ENCODE measurements at regions not wholly inside any gene's neighbourhood (a gene's known extent, or its start where the extent isn't known, plus 50 kb on each side); places are given as distances from the start of the nearest gene placed in this dataset.

DNA sequence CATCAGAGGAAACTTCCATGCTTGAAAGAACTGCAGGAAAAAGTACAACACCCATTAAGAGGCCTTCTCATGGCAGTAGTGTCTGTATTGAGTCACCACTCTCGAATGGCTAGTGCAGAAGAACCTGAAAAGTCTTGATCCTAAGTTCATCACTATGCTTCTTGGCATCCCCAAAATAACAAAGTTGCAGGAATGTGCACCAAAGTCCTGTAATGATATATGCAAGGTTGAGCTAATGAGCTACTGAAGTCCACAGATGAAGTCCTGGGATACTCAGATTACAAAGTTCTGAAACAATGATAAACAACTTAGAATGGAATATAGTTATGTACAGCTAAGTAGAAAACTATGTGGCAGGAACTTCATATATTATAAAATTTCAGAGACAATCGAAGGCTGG is 545.4 kb downstream of the FOXG1 start:
- Histone ChIP-seq H2AFZ (ENCODE audit: low read depth) (no peak overlapping the region), H3K79me2 (ENCODE audit: insufficient read depth, low read depth) (no peaks in the 10 kb centered on the region), H3K4me1 (ENCODE audit: low read depth, poor library complexity, severe bottlenecking) (no peaks in the 10 kb centered on the region), H3K27ac (no peak overlapping the region), H3K9ac (no peak overlapping the region), H3K36me3 (ENCODE audit: insufficient read depth) (no peaks in the 10 kb centered on the region), H3K4me2 (no peak overlapping the region), H4K20me1 (ENCODE audit: insufficient read depth) (no peaks in the 10 kb centered on the region), H3K4me3 (IDR thresholded peaks at IDR 0.05; ENCODE audit: insufficient read depth, low read depth, low read length) (no peak overlapping the region), H3K27me3 (ENCODE audit: insufficient read depth, low read depth) (no peaks in the 10 kb centered on the region)
- TF ChIP-seq, protein P1, sequence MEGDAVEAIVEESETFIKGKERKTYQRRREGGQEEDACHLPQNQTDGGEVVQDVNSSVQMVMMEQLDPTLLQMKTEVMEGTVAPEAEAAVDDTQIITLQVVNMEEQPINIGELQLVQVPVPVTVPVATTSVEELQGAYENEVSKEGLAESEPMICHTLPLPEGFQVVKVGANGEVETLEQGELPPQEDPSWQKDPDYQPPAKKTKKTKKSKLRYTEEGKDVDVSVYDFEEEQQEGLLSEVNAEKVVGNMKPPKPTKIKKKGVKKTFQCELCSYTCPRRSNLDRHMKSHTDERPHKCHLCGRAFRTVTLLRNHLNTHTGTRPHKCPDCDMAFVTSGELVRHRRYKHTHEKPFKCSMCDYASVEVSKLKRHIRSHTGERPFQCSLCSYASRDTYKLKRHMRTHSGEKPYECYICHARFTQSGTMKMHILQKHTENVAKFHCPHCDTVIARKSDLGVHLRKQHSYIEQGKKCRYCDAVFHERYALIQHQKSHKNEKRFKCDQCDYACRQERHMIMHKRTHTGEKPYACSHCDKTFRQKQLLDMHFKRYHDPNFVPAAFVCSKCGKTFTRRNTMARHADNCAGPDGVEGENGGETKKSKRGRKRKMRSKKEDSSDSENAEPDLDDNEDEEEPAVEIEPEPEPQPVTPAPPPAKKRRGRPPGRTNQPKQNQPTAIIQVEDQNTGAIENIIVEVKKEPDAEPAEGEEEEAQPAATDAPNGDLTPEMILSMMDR (conservative IDR thresholded peaks at IDR 0.05; ENCODE audit: low read depth, low read length), result no peak

DNA sequence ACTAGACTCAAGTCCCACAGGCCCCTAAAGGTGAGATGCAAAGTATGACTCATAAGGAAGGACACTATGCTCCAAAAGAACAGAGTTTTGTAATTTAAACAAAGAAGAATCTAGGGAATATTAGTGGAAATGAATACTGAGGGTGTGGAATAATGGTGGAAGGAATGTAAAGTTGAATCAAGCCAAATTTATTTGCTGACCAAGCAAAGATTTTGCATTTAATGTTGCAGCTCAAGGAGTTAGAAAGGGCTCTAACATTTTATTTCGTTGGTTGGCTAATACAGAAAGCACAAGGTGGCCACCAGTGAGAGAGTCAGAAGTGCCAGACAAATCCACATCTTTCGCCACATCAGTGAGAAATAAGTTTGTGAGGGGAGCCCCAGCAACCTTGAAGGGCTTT is 550.3 kb downstream of the FOXG1 start:
- TF ChIP-seq, protein P1 (conservative IDR thresholded peaks at IDR 0.05; ENCODE audit: low read depth, low read length), result no peak
- H3K4me3 ChIP-seq (IDR thresholded peaks at IDR 0.05; ENCODE audit: insufficient read depth, low read depth, low read length), result no peak overlapping the region
- H3K4me2 ChIP-seq, result no peak overlapping the region
- no peaks in the 10 kb centered on the region for H3K36me3 ChIP-seq (ENCODE audit: insufficient read depth)
- no peaks in the 10 kb centered on the region for H3K27me3 ChIP-seq (ENCODE audit: insufficient read depth, low read depth)
- no peak overlapping the region for H3K9ac ChIP-seq
- H3K4me1 ChIP-seq (ENCODE audit: low read depth, poor library complexity, severe bottlenecking), result no peaks in the 10 kb centered on the region
- no peak overlapping the region for H2AFZ ChIP-seq (ENCODE audit: low read depth)
- no peaks in the 10 kb centered on the region for H3K79me2 ChIP-seq (ENCODE audit: insufficient read depth, low read depth)
- H3K27ac ChIP-seq, result no peak overlapping the region
- H4K20me1 ChIP-seq (ENCODE audit: insufficient read depth), result no peaks in the 10 kb centered on the region

DNA sequence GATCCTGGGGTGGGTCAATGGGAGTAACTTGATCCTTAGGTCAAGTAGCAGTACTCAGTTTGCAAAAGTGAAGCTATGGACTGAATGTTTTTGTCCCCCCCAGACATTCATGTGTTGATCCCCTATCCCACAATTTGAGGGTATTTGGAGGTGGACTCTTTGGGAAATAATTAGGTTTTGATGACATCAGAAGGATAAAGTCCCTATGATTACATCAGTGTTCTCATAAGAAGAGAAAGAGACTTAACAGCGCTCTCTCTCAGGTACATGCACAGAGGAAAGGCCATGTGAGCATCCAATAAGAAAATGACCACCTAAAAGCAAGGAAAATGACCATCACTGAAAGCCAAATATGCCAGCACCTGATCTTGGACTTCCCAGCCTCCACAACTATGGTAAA is 550.8 kb downstream of the FOXG1 start:
- H3K36me3 ChIP-seq (ENCODE audit: insufficient read depth), result no peaks in the 10 kb centered on the region
- TF ChIP-seq, protein P1 (conservative IDR thresholded peaks at IDR 0.05; ENCODE audit: low read depth, low read length), result no peak
- H3K27ac ChIP-seq, result no peak overlapping the region
- H3K4me2 ChIP-seq, result no peak overlapping the region
- H4K20me1 ChIP-seq (ENCODE audit: insufficient read depth), result no peaks in the 10 kb centered on the region
- no peak overlapping the region for H3K4me3 ChIP-seq (IDR thresholded peaks at IDR 0.05; ENCODE audit: insufficient read depth, low read depth, low read length)
- no peaks in the 10 kb centered on the region for H3K79me2 ChIP-seq (ENCODE audit: insufficient read depth, low read depth)
- H2AFZ ChIP-seq (ENCODE audit: low read depth), result no peak overlapping the region
- no peak overlapping the region for H3K9ac ChIP-seq
- H3K4me1 ChIP-seq (ENCODE audit: low read depth, poor library complexity, severe bottlenecking), result no peaks in the 10 kb centered on the region
- no peaks in the 10 kb centered on the region for H3K27me3 ChIP-seq (ENCODE audit: insufficient read depth, low read depth)

DNA sequence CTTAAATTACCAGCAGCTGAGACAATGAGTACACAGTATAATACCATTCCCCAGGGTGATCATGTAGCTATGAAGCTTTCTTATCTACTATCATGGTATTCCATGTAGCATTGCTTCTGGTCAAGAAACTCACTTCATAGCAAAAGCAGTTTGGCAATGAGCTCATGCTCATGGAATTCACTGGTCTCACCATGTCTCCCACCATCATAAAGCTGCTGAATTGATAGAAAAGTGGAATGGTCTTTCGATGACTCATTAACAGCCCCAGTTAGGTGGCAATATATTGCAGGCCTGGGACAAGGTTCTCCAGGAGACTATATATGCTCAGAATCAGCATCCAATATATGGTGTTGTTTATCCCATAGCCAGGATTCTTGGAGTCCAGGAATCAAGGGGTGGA is 553.7 kb downstream of the FOXG1 start:
- Histone ChIP-seq H3K4me1 (ENCODE audit: low read depth, poor library complexity, severe bottlenecking) (no peaks in the 10 kb centered on the region), H3K36me3 (ENCODE audit: insufficient read depth) (no peaks in the 10 kb centered on the region), H2AFZ (ENCODE audit: low read depth) (no peak overlapping the region), H3K9ac (no peak overlapping the region), H3K4me2 (no peak overlapping the region), H3K27ac (no peak overlapping the region), H4K20me1 (ENCODE audit: insufficient read depth) (no peaks in the 10 kb centered on the region), H3K4me3 (IDR thresholded peaks at IDR 0.05; ENCODE audit: insufficient read depth, low read depth, low read length) (no peak overlapping the region), H3K79me2 (ENCODE audit: insufficient read depth, low read depth) (no peaks in the 10 kb centered on the region), H3K27me3 (ENCODE audit: insufficient read depth, low read depth) (no peaks in the 10 kb centered on the region)
- TF ChIP-seq, protein P1 (conservative IDR thresholded peaks at IDR 0.05; ENCODE audit: low read depth, low read length), result no peak

DNA sequence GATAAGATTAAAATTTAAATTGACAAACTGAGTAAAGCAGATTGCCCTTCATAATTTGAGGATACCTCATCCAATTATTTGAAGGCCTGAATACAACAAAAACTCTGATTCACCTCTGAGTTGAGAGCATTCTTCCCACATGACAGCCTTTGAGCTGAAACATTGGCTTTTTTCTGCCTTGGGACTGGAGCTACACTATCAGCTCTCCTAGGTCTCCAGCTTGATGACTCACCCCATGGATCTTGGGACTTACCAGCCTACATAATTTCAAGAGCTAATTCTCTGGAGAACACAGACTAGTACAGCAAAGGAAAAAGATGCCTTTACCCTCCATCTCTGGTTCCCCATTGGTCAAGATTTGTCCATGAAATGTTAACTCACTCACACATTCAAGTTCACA is 555.1 kb downstream of the FOXG1 start:
- Histone ChIP-seq H4K20me1 (ENCODE audit: insufficient read depth) (no peaks in the 10 kb centered on the region), H3K4me2 (no peak overlapping the region), H2AFZ (ENCODE audit: low read depth) (no peak overlapping the region), H3K36me3 (ENCODE audit: insufficient read depth) (no peaks in the 10 kb centered on the region), H3K79me2 (ENCODE audit: insufficient read depth, low read depth) (no peaks in the 10 kb centered on the region), H3K4me3 (IDR thresholded peaks at IDR 0.05; ENCODE audit: insufficient read depth, low read depth, low read length) (no peak overlapping the region), H3K27ac (no peak overlapping the region), H3K27me3 (ENCODE audit: insufficient read depth, low read depth) (no peaks in the 10 kb centered on the region), H3K9ac (no peak overlapping the region), H3K4me1 (ENCODE audit: low read depth, poor library complexity, severe bottlenecking) (no peaks in the 10 kb centered on the region)
- TF ChIP-seq, protein P1 (conservative IDR thresholded peaks at IDR 0.05; ENCODE audit: low read depth, low read length), result no peak

All from KMS-11 (cell line).